PFSK-1 (cell line): ENCODE measurements at regions not wholly inside any gene's neighbourhood (a gene's known extent, or its start where the extent isn't known, plus 50 kb on each side); places are given as distances from the start of the nearest gene placed in this dataset.

Experiments used
- FOXP2 ChIP-seq: optimal IDR thresholded peaks from 2 replicates; pipeline ENCODE3; 2011; ENCODE audit warnings: borderline replicate concordance, control low read depth, inconsistent platforms; ENCODE audit not compliant: insufficient read depth; ENCODE audit errors: extremely low read length, extremely low read depth
- POLR2AphosphoS5 ChIP-seq: IDR thresholded peaks from 2 replicates; pipeline ENCODE4 v1.6.1; 2012; ENCODE audit warnings: low read depth, mild to moderate bottlenecking, control low read depth, low read length, moderate library complexity
- SIN3A ChIP-seq: IDR thresholded peaks from 2 replicates; pipeline ENCODE4 v1.6.1; 2012; ENCODE audit warnings: mild to moderate bottlenecking, low read length, moderate library complexity, borderline replicate concordance; ENCODE audit not compliant: insufficient read depth
- TAF1 ChIP-seq: IDR thresholded peaks from 2 replicates; pipeline ENCODE4 v1.6.1; 2012; ENCODE audit warnings: low read length, control low read depth, borderline replicate concordance; ENCODE audit not compliant: insufficient read depth
- TF ChIP-seq, protein P1 (sequence below), 2 experiments: IDR thresholded peaks; 2 replicates each; pipeline versions ENCODE4 v1.6.1 to v1.8.0; 2011 to 2012; ENCODE audit warnings: low read depth in 2 of 2, low read length in 2 of 2, control low read depth in 1 of 2, inconsistent platforms in 1 of 2, mild to moderate bottlenecking in 1 of 2, moderate library complexity in 1 of 2; ENCODE audit not compliant: insufficient read depth in 1 of 2

DNA sequence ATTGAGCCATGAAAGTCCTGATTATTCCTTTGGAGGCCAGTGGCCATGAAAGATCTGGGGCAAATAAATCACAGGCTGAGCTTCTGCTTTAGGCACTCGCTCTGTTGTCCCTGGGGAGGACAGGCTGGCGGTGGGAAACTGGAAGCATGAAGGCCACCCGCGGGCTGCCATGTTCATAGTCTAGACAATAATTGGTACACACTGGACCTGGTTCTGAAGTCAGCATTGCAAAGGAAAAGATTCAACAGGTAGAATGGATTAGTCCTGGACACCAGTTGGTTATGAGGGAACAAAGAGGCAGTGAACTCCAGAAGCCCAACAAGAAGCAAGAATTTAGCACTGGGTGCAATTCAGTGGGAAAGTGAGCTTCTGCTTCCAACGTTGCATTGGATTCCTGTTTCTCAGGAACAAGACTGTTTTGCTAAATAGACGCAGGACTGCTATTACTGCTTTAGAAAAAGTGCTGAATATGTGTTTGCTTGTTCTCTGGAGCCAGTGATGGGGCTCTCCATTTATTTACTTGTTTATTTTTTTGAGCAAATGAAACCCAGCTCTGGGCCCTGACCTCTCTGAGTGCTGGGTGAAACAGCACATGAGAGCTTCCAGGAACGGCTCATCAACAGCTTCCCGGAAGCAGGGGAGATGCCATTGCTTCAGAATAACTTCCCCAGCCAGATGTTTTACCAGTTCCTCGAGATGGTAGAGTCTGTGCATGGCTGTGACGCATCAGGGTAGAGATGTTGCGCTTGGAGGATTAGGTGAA, 336.4 kb downstream of the ZNF536 start:
- no peak for TF ChIP-seq POLR2AphosphoS5
- TF ChIP-seq TAF1, result no peak
- TF ChIP-seq SIN3A, result no peak

DNA sequence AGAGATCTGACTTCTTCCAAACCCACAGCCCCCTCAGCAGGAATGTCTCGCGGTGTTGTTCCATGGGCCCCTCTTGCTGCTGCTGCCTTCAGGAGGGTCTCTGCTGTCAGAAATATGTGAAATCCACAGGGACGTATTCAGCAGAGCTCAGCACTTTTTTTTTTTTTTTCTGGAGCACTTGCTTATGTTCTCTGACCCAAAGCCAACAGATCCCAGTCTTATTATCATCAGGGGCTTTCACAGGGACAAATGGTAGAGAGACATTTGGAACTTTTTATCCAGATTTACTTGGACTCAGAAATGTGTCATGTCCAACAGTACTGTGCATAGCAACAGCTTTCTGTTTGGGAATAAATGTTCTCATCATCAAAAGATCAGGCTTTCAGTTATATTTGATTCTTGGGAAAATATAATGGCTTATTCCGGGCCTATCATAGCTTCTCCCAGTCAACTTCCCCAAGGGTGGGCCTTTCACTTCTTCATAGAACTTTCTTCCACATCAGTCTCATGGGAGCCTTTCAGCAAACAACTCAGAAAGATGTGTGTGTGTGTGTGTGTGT, 332.7 kb downstream of the ZNF536 start:
- TF ChIP-seq, protein P1, sequence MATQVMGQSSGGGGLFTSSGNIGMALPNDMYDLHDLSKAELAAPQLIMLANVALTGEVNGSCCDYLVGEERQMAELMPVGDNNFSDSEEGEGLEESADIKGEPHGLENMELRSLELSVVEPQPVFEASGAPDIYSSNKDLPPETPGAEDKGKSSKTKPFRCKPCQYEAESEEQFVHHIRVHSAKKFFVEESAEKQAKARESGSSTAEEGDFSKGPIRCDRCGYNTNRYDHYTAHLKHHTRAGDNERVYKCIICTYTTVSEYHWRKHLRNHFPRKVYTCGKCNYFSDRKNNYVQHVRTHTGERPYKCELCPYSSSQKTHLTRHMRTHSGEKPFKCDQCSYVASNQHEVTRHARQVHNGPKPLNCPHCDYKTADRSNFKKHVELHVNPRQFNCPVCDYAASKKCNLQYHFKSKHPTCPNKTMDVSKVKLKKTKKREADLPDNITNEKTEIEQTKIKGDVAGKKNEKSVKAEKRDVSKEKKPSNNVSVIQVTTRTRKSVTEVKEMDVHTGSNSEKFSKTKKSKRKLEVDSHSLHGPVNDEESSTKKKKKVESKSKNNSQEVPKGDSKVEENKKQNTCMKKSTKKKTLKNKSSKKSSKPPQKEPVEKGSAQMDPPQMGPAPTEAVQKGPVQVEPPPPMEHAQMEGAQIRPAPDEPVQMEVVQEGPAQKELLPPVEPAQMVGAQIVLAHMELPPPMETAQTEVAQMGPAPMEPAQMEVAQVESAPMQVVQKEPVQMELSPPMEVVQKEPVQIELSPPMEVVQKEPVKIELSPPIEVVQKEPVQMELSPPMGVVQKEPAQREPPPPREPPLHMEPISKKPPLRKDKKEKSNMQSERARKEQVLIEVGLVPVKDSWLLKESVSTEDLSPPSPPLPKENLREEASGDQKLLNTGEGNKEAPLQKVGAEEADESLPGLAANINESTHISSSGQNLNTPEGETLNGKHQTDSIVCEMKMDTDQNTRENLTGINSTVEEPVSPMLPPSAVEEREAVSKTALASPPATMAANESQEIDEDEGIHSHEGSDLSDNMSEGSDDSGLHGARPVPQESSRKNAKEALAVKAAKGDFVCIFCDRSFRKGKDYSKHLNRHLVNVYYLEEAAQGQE (IDR thresholded peaks at IDR 0.05; ENCODE audit: insufficient read depth in 1 of 2, low read depth in 2 of 2, low read length in 2 of 2), result no peak
- TF ChIP-seq POLR2AphosphoS5 (no peak), SIN3A (no peak), TAF1 (no peak), FOXP2 (no peak)

DNA sequence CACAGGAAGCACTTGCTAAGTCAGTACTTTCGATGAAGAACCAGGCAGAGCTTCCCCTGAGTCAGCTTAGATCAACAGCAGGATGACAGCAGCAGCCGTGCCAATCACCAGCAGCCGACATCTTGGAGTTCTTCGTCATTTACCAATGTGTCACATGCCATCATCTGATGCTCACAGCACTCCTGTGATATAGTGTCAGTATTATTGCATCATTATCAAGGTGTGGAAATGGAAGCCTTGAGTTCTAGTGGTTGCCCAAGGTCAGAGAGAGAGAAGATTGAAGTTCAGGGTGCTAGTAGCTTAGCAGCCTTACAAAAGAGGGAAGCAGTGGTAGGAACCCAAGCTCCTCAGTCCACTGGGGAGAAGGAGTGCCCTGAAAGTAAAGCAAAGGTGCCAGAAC, 331.5 kb downstream of the ZNF536 start:
- TF ChIP-seq, protein P1 (IDR thresholded peaks at IDR 0.05; ENCODE audit: insufficient read depth in 1 of 2, low read depth in 2 of 2, low read length in 2 of 2), result no peak
- TF ChIP-seq FOXP2 (no peak), POLR2AphosphoS5 (no peak), TAF1 (no peak), SIN3A (no peak)

DNA sequence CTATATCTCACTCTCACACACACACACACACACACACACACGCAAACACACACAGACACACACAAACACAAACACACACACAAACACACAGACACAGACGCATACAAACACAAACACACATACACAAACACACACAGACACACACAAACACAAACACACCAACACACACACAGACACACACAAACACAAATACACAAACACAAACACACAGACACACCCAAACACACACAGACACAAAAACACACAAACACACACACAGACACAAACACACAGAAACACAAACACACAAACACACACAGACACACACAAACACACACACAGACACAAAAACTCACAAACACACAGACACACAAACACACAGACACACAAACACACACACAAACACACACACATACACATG, 329.0 kb downstream of the ZNF536 start:
- TF ChIP-seq, protein P1 (IDR thresholded peaks at IDR 0.05; ENCODE audit: insufficient read depth in 1 of 2, low read depth in 2 of 2, low read length in 2 of 2), result no peak
- TF ChIP-seq FOXP2 (no peak), POLR2AphosphoS5 (no peak), SIN3A (no peak), TAF1 (no peak)

DNA sequence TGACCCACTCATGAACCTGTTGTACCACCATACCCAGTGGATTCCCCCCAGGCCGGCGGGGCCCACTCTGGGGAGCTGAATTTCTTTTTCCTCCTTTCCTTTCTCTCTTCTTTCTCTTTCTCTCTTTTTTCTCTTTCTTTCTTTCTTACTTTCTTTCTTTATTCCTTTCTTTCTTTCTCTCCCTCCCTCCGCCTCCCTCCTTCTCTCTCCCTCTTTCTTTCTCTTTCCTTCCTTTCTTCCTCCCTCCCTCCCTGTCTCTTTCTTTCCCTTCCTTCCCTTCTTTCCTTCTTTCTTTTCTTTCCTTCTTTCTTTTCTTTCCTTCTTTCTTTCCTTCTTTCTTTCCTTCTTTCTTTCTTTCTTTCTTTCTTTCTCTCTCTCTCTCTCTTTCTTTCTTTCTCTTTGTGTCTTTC, 327.7 kb downstream of the ZNF536 start:
- TF ChIP-seq TAF1, result no peak
- TF ChIP-seq SIN3A, result no peak
- TF ChIP-seq FOXP2, result no peak
- no peak for TF ChIP-seq POLR2AphosphoS5

DNA sequence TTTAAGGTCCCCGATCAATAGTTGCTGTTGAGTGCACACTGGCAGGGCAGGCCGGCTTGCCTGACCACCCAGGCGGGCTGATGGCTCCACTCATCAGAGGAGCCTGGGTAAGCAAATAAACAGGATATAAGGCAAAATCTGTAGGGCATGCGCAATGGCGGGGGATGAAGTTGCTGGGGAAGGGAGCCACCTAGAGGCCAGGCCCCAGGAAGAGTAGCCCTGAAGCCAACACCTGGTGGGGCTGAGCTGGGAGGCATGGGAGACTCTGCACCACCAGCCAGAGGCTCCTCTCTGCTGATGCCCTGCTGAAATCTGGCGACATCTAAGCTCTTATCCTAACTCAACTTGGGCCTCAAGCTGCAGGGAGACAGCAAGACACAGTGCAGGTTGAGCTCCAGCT, 324.3 kb downstream of the ZNF536 start:
- TF ChIP-seq POLR2AphosphoS5 (no peak), TAF1 (no peak)
- TF ChIP-seq, protein P1 (IDR thresholded peaks at IDR 0.05; ENCODE audit: insufficient read depth in 1 of 2, low read depth in 2 of 2, low read length in 2 of 2), result no peak
